ENCODE measurements at regions not wholly inside any gene's neighbourhood (a gene's known extent, or its start where the extent isn't known, plus 50 kb on each side); places are given as distances from the start of the nearest gene placed in this dataset.

GRCh38 chr5:33046091-33046490 lies 335.0 kb downstream of the NPR3 start:
- DNase-seq (no peak), ATAC-seq (no peak)
- intact Hi-C loops (cut with DNase I) = no loop called here
- H3K27me3 ChIP-seq = no peaks in the 10 kb centered on the region
- H3K27ac ChIP-seq = no peak overlapping the region
- H3K4me1 ChIP-seq = no peaks in the 10 kb centered on the region
- 75 to 77% methylated on average over 2 of the region's 2 CpGs for WGBS, 2 donors
- H3K4me3 ChIP-seq = no peak overlapping the region
- TF ChIP-seq CTCF (IDR thresholded peaks at IDR 0.05) = no peak
- no peaks in the 10 kb centered on the region for H3K36me3 ChIP-seq
- H3K9me3 ChIP-seq = peaks cover 0 to 20% (median 3%) of the 10 kb centered on the region in 11 donors

GRCh38 chr5:33048315-33048714 lies 337.2 kb downstream of the NPR3 start:
- no peak for ATAC-seq
- no peak for TF ChIP-seq CTCF (IDR thresholded peaks at IDR 0.05)
- Histone ChIP-seq H3K27ac (no peak overlapping the region), H3K4me3 (no peak overlapping the region), H3K36me3 (no peaks in the 10 kb centered on the region), H3K27me3 (no peaks in the 10 kb centered on the region), H3K9me3 (peaks cover 0 to 11% (median 0%) of the 10 kb centered on the region in 11 donors), H3K4me1 (no peaks in the 10 kb centered on the region)
- intact Hi-C loops (cut with DNase I) = no loop called here
- DNase-seq = no peak
- 74 to 75% methylated on average over 3 of the region's 3 CpGs for WGBS, 2 donors

GRCh38 chr5:33049298-33049697 lies 338.2 kb downstream of the NPR3 start:
- Histone ChIP-seq H3K27ac (no peak overlapping the region), H3K4me1 (no peaks in the 10 kb centered on the region), H3K27me3 (no peaks in the 10 kb centered on the region), H3K9me3 (peaks cover 0 to 19% (median 3%) of the 10 kb centered on the region in 11 donors), H3K36me3 (no peaks in the 10 kb centered on the region), H3K4me3 (no peak overlapping the region)
- no peak for TF ChIP-seq CTCF (IDR thresholded peaks at IDR 0.05)
- intact Hi-C loops (cut with DNase I) = no loop called here
- ATAC-seq (peak in 1 of 8 donors; percentile 8), DNase-seq (no peak)
- 85 to 89% methylated on average over 6 of the region's 6 CpGs for WGBS, 2 donors

- no peaks in the 10 kb centered on the region for H3K36me3 ChIP-seq
- ATAC-seq (peak in 3 of 8 donors; percentile 19 to 67 (median 19)), DNase-seq (no peak)
- H3K27me3 ChIP-seq = no peaks in the 10 kb centered on the region
- no peak overlapping the region for H3K4me3 ChIP-seq
- H3K4me1 ChIP-seq = no peaks in the 10 kb centered on the region
- peaks cover 0 to 23% (median 3%) of the 10 kb centered on the region in 11 donors for H3K9me3 ChIP-seq
- H3K27ac ChIP-seq = no peak overlapping the region
- no peak for TF ChIP-seq CTCF (IDR thresholded peaks at IDR 0.05)
- WGBS, 2 donors = 77 to 94% methylated on average over 2 of the region's 2 CpGs
- intact Hi-C loops (cut with DNase I) = no loop called here
These were observed 338.7 kb downstream of the NPR3 start for GRCh38 chr5:33049842-33050241.

Measured in heart right ventricle (tissue), 16 donors.